Osteocyte (in vitro differentiated cells): ENCODE measurements at regions not wholly inside any gene's neighbourhood (a gene's known extent, or its start where the extent isn't known, plus 50 kb on each side); places are given as distances from the start of the nearest gene placed in this dataset.

Experiments used
- DNase-seq: peaks from one replicate; pipeline ENCODE4 v3.0.0; 2021; ENCODE audit warnings: mixed read lengths; ENCODE audit not compliant: unreplicated experiment; ENCODE audit errors: extremely low spot score
- H3K27ac Mint-ChIP-seq: one replicate; pipeline ENCODE4 v1.8.0; 2021; ENCODE audit warnings: mild to moderate bottlenecking, mixed read lengths; ENCODE audit not compliant: unreplicated experiment
- H3K27me3 Mint-ChIP-seq: one replicate; pipeline ENCODE4 v1.8.0; 2021; ENCODE audit warnings: mixed read lengths; ENCODE audit not compliant: unreplicated experiment
- H3K36me3 Mint-ChIP-seq: one replicate; pipeline ENCODE4 v1.8.0; 2021; ENCODE audit warnings: mixed read lengths; ENCODE audit not compliant: unreplicated experiment
- H3K4me1 Mint-ChIP-seq: one replicate; pipeline ENCODE4 v1.8.0; 2021; ENCODE audit warnings: mixed read lengths; ENCODE audit not compliant: unreplicated experiment
- H3K4me3 Mint-ChIP-seq: one replicate; pipeline ENCODE4 v1.8.0; 2021; ENCODE audit warnings: mild to moderate bottlenecking, moderate library complexity, mixed read lengths; ENCODE audit not compliant: unreplicated experiment
- H3K9me3 Mint-ChIP-seq: one replicate; pipeline ENCODE4 v1.8.0; 2021; ENCODE audit warnings: mixed read lengths; ENCODE audit not compliant: unreplicated experiment
- TF ChIP-seq, protein P1 (sequence below): fragments of 200-600 bp; sonication (generic); IDR thresholded peaks from 2 replicates; pipeline ENCODE4 v1.5.0; 2021; ENCODE audit warnings: antibody characterized with exemption, mild to moderate bottlenecking, moderate library complexity

DNA sequence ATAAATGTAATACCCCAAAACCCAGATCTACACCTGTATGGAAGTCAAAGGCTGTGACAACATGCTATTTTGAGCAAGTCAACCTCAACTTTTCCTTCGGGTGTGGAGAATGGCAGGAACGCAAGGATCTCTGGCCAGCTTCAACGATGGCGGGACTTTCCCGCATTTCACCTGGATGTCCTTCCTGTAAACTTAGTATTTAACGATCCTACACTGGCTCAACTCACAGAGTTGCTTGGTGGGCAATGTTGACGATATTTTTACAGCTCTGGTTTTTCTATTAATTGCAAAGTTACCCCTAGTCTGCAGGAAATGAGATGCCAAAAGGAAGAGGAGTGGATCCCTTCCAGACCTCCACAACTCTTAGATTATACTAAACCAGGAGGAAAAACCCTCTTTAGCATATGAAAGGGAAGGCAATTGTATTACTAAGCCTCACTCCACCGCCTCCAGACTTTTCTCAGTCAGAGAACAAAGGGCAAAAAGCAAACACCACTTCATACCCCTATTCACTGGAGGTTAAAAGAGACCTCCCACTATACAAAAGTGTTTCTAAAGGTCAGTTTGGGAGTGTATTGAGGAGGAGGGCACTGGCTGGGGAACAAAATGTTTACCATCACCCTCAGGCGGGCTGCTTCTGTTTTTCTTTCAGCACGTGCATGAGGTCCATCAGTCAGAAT, 56.5 kb upstream of the ACVR1 start:
- TF ChIP-seq, protein P1, sequence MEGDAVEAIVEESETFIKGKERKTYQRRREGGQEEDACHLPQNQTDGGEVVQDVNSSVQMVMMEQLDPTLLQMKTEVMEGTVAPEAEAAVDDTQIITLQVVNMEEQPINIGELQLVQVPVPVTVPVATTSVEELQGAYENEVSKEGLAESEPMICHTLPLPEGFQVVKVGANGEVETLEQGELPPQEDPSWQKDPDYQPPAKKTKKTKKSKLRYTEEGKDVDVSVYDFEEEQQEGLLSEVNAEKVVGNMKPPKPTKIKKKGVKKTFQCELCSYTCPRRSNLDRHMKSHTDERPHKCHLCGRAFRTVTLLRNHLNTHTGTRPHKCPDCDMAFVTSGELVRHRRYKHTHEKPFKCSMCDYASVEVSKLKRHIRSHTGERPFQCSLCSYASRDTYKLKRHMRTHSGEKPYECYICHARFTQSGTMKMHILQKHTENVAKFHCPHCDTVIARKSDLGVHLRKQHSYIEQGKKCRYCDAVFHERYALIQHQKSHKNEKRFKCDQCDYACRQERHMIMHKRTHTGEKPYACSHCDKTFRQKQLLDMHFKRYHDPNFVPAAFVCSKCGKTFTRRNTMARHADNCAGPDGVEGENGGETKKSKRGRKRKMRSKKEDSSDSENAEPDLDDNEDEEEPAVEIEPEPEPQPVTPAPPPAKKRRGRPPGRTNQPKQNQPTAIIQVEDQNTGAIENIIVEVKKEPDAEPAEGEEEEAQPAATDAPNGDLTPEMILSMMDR: no peak
- peaks cover 52% of the 10 kb centered on the region for H3K27me3 Mint-ChIP-seq
- H3K9me3 Mint-ChIP-seq: no peaks in the 10 kb centered on the region
- no peaks in the 10 kb centered on the region for H3K36me3 Mint-ChIP-seq
- H3K4me3 Mint-ChIP-seq: no peak overlapping the region
- no peaks in the 10 kb centered on the region for H3K4me1 Mint-ChIP-seq
- no peak overlapping the region for H3K27ac Mint-ChIP-seq
- no peak for DNase-seq

DNA sequence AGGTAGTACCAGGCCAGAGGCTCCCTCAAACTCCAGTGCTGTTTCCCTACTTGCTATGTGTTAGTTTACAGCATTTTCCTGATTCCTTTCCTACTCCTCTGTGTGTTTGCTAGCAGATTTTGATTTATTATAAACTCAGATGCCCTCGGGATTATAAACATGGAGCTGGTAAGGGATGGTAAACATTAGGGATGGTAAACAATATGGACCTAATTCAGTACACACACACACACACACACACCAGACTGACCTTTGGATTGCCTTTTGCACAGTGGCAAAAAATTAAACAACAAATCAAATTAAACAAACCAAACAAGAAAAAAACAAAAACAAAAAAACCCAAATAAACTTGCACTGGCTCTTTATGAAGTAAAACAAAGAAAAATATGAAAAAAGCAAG, 55.4 kb upstream of the ACVR1 start:
- Mint-ChIP-seq H3K4me1 (no peaks in the 10 kb centered on the region), H3K27me3 (peaks cover 52% of the 10 kb centered on the region), H3K9me3 (no peaks in the 10 kb centered on the region), H3K4me3 (no peak overlapping the region), H3K36me3 (no peaks in the 10 kb centered on the region), H3K27ac (no peak overlapping the region)
- TF ChIP-seq, protein P1: no peak
- DNase-seq: no peak

DNA sequence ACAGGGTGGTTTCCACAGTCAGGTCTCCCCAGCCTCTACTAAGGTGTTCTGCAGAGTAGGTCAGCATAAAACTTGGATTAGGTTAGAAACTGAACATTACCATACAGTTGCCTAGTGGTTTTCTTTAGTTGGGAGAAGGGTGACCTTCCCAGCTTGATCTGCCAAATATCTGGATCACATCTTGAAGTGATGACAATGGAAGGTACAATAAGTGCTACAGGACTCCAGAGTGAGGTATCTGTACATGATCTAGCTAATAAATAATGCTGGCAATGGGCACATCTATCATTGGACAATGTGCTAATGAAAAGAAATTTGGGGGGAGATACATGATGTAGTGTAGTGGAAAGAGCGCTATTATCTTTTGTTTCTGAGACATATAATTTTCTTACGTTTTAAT, 54.6 kb upstream of the ACVR1 start:
- H3K27ac Mint-ChIP-seq: no peak overlapping the region
- H3K9me3 Mint-ChIP-seq: no peaks in the 10 kb centered on the region
- DNase-seq: no peak
- no peaks in the 10 kb centered on the region for H3K4me1 Mint-ChIP-seq
- TF ChIP-seq, protein P1: no peak
- H3K4me3 Mint-ChIP-seq: no peak overlapping the region
- H3K36me3 Mint-ChIP-seq: no peaks in the 10 kb centered on the region
- H3K27me3 Mint-ChIP-seq: peaks cover 52% of the 10 kb centered on the region

DNA sequence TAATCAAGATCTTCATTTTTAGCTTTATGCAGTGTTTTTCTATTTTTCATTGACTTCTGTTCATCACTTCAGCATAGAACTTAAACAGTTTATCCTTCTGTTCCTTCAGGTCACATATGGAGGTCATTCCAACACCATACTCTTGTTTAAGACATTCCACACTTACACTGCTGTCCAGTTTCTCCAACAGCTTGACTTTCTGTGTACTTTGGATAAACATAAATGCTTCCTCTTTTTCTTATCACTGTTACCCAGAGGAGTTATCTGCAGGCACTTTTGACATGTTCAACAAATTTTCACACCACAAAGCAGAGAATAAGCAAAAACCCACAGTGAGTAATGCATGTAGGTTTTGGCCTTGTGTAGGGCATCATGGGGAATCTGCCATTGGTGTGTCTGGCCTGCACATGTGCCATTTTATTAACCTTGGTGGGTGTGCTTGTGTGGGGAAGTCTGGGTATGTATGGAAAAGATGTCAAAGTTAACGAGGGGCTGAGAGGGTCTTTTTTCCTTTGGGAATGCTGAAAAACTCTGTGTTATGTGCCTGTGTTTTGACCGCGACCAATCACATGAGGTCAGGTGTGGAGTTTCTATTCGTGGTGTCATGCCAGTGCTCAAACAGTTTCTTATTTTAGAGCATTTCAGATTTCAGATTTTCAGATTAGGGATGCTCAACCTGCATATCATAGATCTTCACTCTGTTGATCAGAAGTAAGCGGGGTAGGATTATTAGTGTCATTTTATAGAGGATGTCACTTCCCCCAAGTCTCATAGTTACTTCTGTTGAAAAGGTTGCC, 53.9 kb upstream of the ACVR1 start:
- TF ChIP-seq, protein P1: no peak
- peaks cover 53% of the 10 kb centered on the region for H3K27me3 Mint-ChIP-seq

DNA sequence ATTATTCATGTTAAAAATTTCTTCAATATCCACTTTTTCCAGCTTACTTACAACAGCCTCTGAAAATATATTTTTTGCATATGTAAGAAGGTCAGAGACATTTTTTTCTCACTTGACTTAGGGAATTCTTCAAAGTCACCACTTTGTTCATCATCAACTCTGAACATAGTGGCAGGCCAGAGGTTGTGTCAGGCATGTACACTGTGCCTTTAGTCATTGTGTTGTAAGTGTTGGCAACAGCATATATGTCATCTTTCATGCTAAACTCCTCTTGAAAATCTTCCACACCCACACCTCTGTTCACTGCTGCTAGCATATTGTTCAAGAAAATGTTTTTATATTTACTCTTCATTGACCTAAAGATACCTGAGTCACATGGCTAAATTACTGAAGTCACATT, 52.2 kb upstream of the ACVR1 start:
- Mint-ChIP-seq H3K9me3 (no peaks in the 10 kb centered on the region), H3K27me3 (peaks cover 47% of the 10 kb centered on the region)
- TF ChIP-seq, protein P1: no peak

More for the DNA sequence above, 53.9 kb upstream of the ACVR1 start:
- Mint-ChIP-seq H3K27ac (no peak overlapping the region), H3K36me3 (no peaks in the 10 kb centered on the region), H3K9me3 (no peaks in the 10 kb centered on the region), H3K4me3 (no peak overlapping the region), H3K4me1 (no peaks in the 10 kb centered on the region)
- DNase-seq: no peak

More for the DNA sequence above, 52.2 kb upstream of the ACVR1 start:
- H3K4me1 Mint-ChIP-seq: no peaks in the 10 kb centered on the region
- H3K27ac Mint-ChIP-seq: no peak overlapping the region
- H3K4me3 Mint-ChIP-seq: no peak overlapping the region
- no peaks in the 10 kb centered on the region for H3K36me3 Mint-ChIP-seq
- DNase-seq: no peak
